ENCODE measurements at regions not wholly inside any gene's neighbourhood (a gene's known extent, or its start where the extent isn't known, plus 50 kb on each side); places are given as distances from the start of the nearest gene placed in this dataset.

DNA sequence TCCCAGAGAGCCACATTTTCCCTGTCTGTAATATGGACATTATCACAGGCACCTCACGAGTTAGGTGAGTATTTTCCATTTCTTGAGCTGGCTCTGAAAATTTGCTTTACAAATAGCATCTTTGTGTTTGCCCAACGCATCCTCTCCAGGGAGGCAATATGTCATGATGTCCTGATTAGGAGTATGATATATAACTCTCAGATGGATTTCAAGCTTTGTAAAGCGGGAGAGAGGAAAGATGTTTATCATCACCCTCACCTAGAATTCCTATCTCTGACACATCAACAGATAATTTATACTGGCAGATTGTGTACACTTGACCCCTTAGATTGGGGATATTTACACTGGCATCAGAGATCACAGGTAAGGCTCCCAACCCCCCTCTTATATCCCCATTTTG lies 730.7 kb upstream of the RGS18 start:
- Mint-ChIP-seq H3K27ac (no peak overlapping the region), H3K27me3 (ENCODE audit: low read depth) (no peaks in the 10 kb centered on the region), H3K4me1 (peaks cover 4% of the 10 kb centered on the region in 2 experiments), H3K4me3 (no peak overlapping the region), H3K9me3 (no peaks in the 10 kb centered on the region), H3K36me3 (ENCODE audit: insufficient read depth in 1 of 3, low read depth in 3 of 3) (no peaks in the 10 kb centered on the region)
- no peaks in the 10 kb centered on the region for H3K79me1 ChIP-seq (ENCODE audit: insufficient read depth, low read depth, low read length, poor library complexity, severe bottlenecking)
- no peak overlapping the region for H4K8ac ChIP-seq (replicated peaks; ENCODE audit: insufficient read length, low read depth, low read length)
- H2BK15ac ChIP-seq (ENCODE audit: low read depth, low read length) = no peak overlapping the region
- H2AK5ac ChIP-seq (ENCODE audit: insufficient read length, low read length) = no peak overlapping the region
- no peaks in the 10 kb centered on the region for H3K9me3 ChIP-seq (ENCODE audit: control insufficient read depth, low read depth, low read length)
- H3K27ac ChIP-seq (ENCODE audit: insufficient read length, low read depth, low read length) = no peak overlapping the region
- H3K27me3 ChIP-seq (ENCODE audit: insufficient read depth, low read length) = no peaks in the 10 kb centered on the region
- H2BK5ac ChIP-seq (ENCODE audit: insufficient read length, low read length) = no peak overlapping the region
- H3K18ac ChIP-seq (ENCODE audit: insufficient read length, low read depth, low read length) = no peak overlapping the region
- H2BK20ac ChIP-seq (ENCODE audit: low read depth, low read length, poor library complexity, severe bottlenecking) = no peak overlapping the region
- H2BK12ac ChIP-seq (ENCODE audit: insufficient read length, low read depth, low read length) = no peak overlapping the region
- no peak overlapping the region for H3K23ac ChIP-seq (ENCODE audit: insufficient read length, low read depth, low read length)
- no peaks in the 10 kb centered on the region for H3K23me2 ChIP-seq (ENCODE audit: insufficient read length, low read depth, low read length, poor library complexity, severe bottlenecking)
- no peak overlapping the region for H3K9ac ChIP-seq (ENCODE audit: extremely low read depth, insufficient read length, low read length)
- H4K91ac ChIP-seq (ENCODE audit: insufficient read length, low read depth, low read length) = no peak overlapping the region
- no peaks in the 10 kb centered on the region for H3K4me1 ChIP-seq (ENCODE audit: insufficient read depth, low read length)
- H3K14ac ChIP-seq (ENCODE audit: insufficient read depth, low read length) = no peak overlapping the region
- TF ChIP-seq, protein P1, sequence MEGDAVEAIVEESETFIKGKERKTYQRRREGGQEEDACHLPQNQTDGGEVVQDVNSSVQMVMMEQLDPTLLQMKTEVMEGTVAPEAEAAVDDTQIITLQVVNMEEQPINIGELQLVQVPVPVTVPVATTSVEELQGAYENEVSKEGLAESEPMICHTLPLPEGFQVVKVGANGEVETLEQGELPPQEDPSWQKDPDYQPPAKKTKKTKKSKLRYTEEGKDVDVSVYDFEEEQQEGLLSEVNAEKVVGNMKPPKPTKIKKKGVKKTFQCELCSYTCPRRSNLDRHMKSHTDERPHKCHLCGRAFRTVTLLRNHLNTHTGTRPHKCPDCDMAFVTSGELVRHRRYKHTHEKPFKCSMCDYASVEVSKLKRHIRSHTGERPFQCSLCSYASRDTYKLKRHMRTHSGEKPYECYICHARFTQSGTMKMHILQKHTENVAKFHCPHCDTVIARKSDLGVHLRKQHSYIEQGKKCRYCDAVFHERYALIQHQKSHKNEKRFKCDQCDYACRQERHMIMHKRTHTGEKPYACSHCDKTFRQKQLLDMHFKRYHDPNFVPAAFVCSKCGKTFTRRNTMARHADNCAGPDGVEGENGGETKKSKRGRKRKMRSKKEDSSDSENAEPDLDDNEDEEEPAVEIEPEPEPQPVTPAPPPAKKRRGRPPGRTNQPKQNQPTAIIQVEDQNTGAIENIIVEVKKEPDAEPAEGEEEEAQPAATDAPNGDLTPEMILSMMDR (conservative IDR thresholded peaks at IDR 0.05) = no peak
- H2AFZ ChIP-seq (ENCODE audit: low read length) = no peak overlapping the region
- no peaks in the 10 kb centered on the region for H4K20me1 ChIP-seq (ENCODE audit: control insufficient read depth, insufficient read depth, insufficient read length)
- no peak overlapping the region for H3T11ph ChIP-seq (ENCODE audit: low read length)
- H3K56ac ChIP-seq (ENCODE audit: insufficient read length, low read depth, low read length) = no peak overlapping the region
- WGBS (ENCODE audit: extremely low coverage, insufficient read length, low lambda C conversion rate) = no CpG with 5 or more reads among the region's 3 CpGs
- H3K4me2 ChIP-seq (ENCODE audit: insufficient read depth, insufficient read length, low read length) = no peak overlapping the region
- H4K5ac ChIP-seq (ENCODE audit: insufficient read length, low read depth, low read length) = no peak overlapping the region
- no peaks in the 10 kb centered on the region for H3K79me2 ChIP-seq (ENCODE audit: insufficient read depth, low read length)
- no peak overlapping the region for H2BK120ac ChIP-seq (ENCODE audit: low read depth, low read length, poor library complexity, severe bottlenecking)
- no peak for DNase-seq
- H3K4ac ChIP-seq (ENCODE audit: low read depth, low read length) = no peak overlapping the region
